Kidney epithelial cell (primary cell): ENCODE measurements at regions not wholly inside any gene's neighbourhood (a gene's known extent, or its start where the extent isn't known, plus 50 kb on each side); places are given as distances from the start of the nearest gene placed in this dataset.

Source experiments
- DNase-seq: peaks from one replicate; pipeline ENCODE4 v3.0.0-alpha.2; 2010; ENCODE audit warnings: low read depth
- H3K27me3 ChIP-seq: 2 replicates; pipeline ENCODE4 v1.6.0; 2011; ENCODE audit warnings: low read length; ENCODE audit not compliant: control insufficient read depth, insufficient read depth
- H3K36me3 ChIP-seq: 2 replicates; pipeline ENCODE4 v1.5.1; 2011; ENCODE audit warnings: low read length; ENCODE audit not compliant: control insufficient read depth, insufficient read depth
- H3K4me3 ChIP-seq: 2 replicates; pipeline ENCODE4 v1.5.1; 2011; ENCODE audit warnings: low read depth, mild to moderate bottlenecking, control low read depth, low read length
- CTCF ChIP-seq: IDR thresholded peaks from 2 replicates; pipeline ENCODE4 v1.5.1; 2011; ENCODE audit warnings: mild to moderate bottlenecking, moderate library complexity, low read length, control low read depth, inconsistent platforms; ENCODE audit not compliant: insufficient read depth, poor library complexity, severe bottlenecking

DNA sequence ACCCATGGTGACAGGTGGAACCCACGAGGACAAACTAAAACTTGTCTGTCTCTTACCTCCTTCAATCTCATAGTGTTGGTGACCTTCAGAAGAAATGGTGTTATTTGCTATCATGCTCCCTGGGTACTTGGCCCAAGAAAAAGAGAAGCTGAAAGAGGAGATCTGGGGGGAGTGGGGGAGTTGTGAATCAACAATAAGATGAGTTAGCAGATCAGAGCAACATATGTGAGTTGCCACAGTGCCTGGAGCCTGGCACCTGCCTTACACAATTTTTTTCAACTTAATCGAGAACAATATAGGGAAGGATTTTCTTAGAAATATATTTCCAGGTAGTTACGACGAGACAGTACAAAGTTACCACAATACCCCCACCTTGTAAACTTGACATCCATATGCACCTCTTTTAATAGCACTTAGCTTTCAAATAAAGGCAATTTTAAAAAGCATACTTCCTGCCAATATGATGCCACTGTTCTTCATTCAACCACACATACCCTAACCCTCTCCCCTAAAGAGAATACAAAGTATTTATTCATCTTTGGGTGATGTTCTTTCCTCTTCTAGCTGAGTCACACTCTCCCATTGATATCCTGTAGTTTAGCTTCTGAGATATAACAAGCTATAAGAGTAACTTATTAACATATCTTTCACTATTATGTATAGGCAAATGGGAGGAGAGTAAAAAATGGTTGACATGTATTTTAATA is 424.1 kb upstream of the OR4E1 start:
- TF ChIP-seq CTCF: no peak
- H3K36me3 ChIP-seq: no peaks in the 10 kb centered on the region
- H3K27me3 ChIP-seq: no peaks in the 10 kb centered on the region
- DNase-seq: no peak
- no peak overlapping the region for H3K4me3 ChIP-seq

DNA sequence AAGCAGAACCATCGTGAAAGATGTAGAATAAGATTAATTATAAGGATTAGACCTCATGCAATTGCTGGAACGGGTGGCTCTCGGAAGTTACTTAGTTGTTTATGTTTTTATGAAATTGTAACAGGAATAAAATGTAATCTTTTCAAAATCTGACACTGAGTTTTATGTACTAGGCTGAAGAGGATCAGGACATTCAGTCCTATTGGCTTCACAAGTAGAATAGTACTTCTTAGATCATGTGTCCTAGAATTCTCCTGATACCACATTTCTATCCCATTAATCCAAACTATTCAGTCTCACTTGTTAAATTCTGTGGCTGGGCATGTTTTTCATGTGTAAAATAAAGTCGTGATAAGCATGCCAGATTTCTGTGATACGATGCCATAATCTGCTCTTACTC is 423.5 kb upstream of the OR4E1 start:
- Histone ChIP-seq H3K27me3 (no peaks in the 10 kb centered on the region), H3K36me3 (no peaks in the 10 kb centered on the region), H3K4me3 (no peak overlapping the region)
- no peak for TF ChIP-seq CTCF
- no peak for DNase-seq

- Histone ChIP-seq H3K36me3 (no peaks in the 10 kb centered on the region), H3K4me3 (no peak overlapping the region), H3K27me3 (no peaks in the 10 kb centered on the region)
- TF ChIP-seq CTCF: no peak
- DNase-seq: no peak
Observed at GRCh38 chr14:22096514-22096895, 422.9 kb upstream of the OR4E1 start.

DNA sequence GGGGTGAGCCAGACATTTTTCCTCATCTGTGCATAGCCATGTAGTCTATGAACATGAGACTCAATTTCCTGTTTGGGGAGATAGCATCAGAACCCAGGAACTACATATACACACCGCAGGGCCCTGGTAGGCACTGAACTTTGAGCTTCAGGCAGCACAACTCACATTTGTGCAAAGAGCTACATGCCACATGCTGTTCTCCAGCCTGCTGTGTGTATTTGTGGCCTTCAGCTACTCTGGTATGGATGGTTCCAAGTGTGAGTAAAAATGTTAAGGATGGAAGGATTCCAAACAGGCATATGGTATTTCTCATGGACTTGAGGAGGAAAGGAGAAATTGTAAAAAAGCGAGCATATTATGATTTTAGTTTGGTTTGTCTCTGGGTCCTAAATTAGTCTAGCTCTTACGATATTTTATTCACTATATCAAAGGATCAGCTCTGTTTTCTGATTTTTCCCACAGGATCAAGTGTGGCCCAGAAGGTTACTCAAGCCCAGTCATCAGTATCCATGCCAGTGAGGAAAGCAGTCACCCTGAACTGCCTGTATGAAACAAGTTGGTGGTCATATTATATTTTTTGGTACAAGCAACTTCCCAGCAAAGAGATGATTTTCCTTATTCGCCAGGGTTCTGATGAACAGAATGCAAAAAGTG is 422.4 kb upstream of the OR4E1 start:
- Histone ChIP-seq H3K36me3 (no peaks in the 10 kb centered on the region), H3K4me3 (no peak overlapping the region), H3K27me3 (no peaks in the 10 kb centered on the region)
- no peak for TF ChIP-seq CTCF
- no peak for DNase-seq

DNA sequence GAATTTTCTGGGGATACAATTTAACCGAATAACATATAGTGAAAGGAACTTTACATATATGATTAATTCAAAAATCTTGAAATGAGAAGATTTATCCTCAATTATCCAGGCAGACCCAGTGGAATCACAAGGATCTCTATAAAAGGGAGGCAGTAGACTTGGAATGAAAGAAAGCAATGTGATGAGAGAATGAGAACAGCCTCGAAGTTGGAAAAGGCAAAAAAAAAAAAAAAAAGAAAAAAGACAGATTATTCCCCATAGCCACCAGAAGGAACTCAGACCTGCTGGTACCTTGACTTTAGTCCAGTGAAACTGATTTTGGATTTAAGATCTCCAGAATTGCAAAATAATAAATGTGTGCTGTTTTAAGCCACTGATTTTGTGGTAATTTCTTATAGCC is 416.3 kb upstream of the OR4E1 start:
- H3K4me3 ChIP-seq: no peak overlapping the region
- no peak for TF ChIP-seq CTCF
- H3K36me3 ChIP-seq: no peaks in the 10 kb centered on the region
- no peak for DNase-seq
- no peaks in the 10 kb centered on the region for H3K27me3 ChIP-seq
